Germinal center (tissue), 1 donor: ENCODE measurements at regions not wholly inside any gene's neighbourhood (a gene's known extent, or its start where the extent isn't known, plus 50 kb on each side); places are given as distances from the start of the nearest gene placed in this dataset.
"Not testable (repeated sequence)": the region's sequence is repeated elsewhere in the genome, so short reads cannot be mapped to it uniquely, and the experiment has no call there.

ENCODE experiments used
- DNase-seq: peaks from one replicate; pipeline ENCODE4 v3.0.0; 2012; ENCODE audit warnings: mixed read lengths, low spot score

GRCh38 chr5:67808340-67808739 is 407.2 kb upstream of the PIK3R1 start:
- DNase-seq = no peak

GRCh38 chr5:67807439-67807888 is 408.1 kb upstream of the PIK3R1 start:
- no peak for DNase-seq

- no peak for DNase-seq
Observed at GRCh38 chr5:67806654-67807438, 408.7 kb upstream of the PIK3R1 start.

GRCh38 chr5:67805666-67806348 is 409.7 kb upstream of the PIK3R1 start:
- no peak for DNase-seq

GRCh38 chr5:67802766-67803165 is 412.8 kb upstream of the PIK3R1 start:
- no peak for DNase-seq

- no peak for DNase-seq
Observed at GRCh38 chr5:67799732-67800234, 415.8 kb upstream of the PIK3R1 start.

GRCh38 chr5:67798470-67798869 is 417.1 kb upstream of the PIK3R1 start:
- not testable (repeated sequence) for DNase-seq

- DNase-seq = no peak
Observed at GRCh38 chr5:67795781-67796477, 419.6 kb upstream of the PIK3R1 start.

GRCh38 chr5:67793966-67794365 is 421.6 kb upstream of the PIK3R1 start:
- DNase-seq = no peak

- DNase-seq = no peak
Observed at GRCh38 chr5:67793418-67793817, 422.1 kb upstream of the PIK3R1 start.

GRCh38 chr5:67792891-67793290 is 422.7 kb upstream of the PIK3R1 start:
- DNase-seq = no peak

GRCh38 chr5:67790390-67790789 is 425.2 kb upstream of the PIK3R1 start:
- DNase-seq = no peak

- DNase-seq = not testable (repeated sequence)
Observed at GRCh38 chr5:67779893-67780623, 435.5 kb upstream of the PIK3R1 start.

- no peak for DNase-seq
Observed at GRCh38 chr5:67774786-67775185, 440.8 kb upstream of the PIK3R1 start.

- no peak for DNase-seq
Observed at GRCh38 chr5:67774267-67774552, 441.3 kb upstream of the PIK3R1 start.

GRCh38 chr5:67773411-67774266 is 441.9 kb upstream of the PIK3R1 start:
- DNase-seq = no peak

- DNase-seq = no peak
Observed at GRCh38 chr5:67771791-67772190, 443.8 kb upstream of the PIK3R1 start.

- DNase-seq = no peak
Observed at GRCh38 chr5:67771221-67771620, 444.3 kb upstream of the PIK3R1 start.

- no peak for DNase-seq
Observed at GRCh38 chr5:67770431-67771025, 445.0 kb upstream of the PIK3R1 start.

- DNase-seq = no peak
Observed at GRCh38 chr5:67765697-67766096, 449.9 kb upstream of the PIK3R1 start.

- not testable (repeated sequence) for DNase-seq
Observed at GRCh38 chr5:67757771-67758170, 457.8 kb upstream of the PIK3R1 start.
